ENCODE measurements at regions not wholly inside any gene's neighbourhood (a gene's known extent, or its start where the extent isn't known, plus 50 kb on each side); places are given as distances from the start of the nearest gene placed in this dataset.

GRCh38 chr10:108812906-108813305 lies 1110.4 kb downstream of the XPNPEP1 start:
- DNase-seq (ENCODE audit: low read depth in 2 of 3, low spot score in 2 of 3) = no peak

- no peak for DNase-seq (ENCODE audit: low read depth in 2 of 3, low spot score in 2 of 3)
These were observed 1111.0 kb downstream of the XPNPEP1 start for GRCh38 chr10:108812296-108812695.

- DNase-seq (ENCODE audit: low read depth in 2 of 3, low spot score in 2 of 3) = no peak
These were observed 1115.1 kb downstream of the XPNPEP1 start for GRCh38 chr10:108808228-108808627.

- no peak for DNase-seq (ENCODE audit: low read depth in 2 of 3, low spot score in 2 of 3)
These were observed 1121.4 kb downstream of the XPNPEP1 start for GRCh38 chr10:108801775-108802517.

GRCh38 chr10:108801220-108801619 lies 1122.1 kb downstream of the XPNPEP1 start:
- DNase-seq (ENCODE audit: low read depth in 2 of 3, low spot score in 2 of 3) = no peak

- no peak for DNase-seq (ENCODE audit: low read depth in 2 of 3, low spot score in 2 of 3)
These were observed 1125.7 kb downstream of the XPNPEP1 start for GRCh38 chr10:108797573-108797972.

GRCh38 chr10:108791794-108792474 lies 1131.4 kb downstream of the XPNPEP1 start:
- no peak for DNase-seq (ENCODE audit: low read depth in 2 of 3, low spot score in 2 of 3)

GRCh38 chr10:108791030-108791429 lies 1132.3 kb downstream of the XPNPEP1 start:
- no peak for DNase-seq (ENCODE audit: low read depth in 2 of 3, low spot score in 2 of 3)

- DNase-seq (ENCODE audit: low read depth in 2 of 3, low spot score in 2 of 3) = no peak
These were observed 1133.4 kb downstream of the XPNPEP1 start for GRCh38 chr10:108789919-108790318.

GRCh38 chr10:108789336-108789735 lies 1134.0 kb downstream of the XPNPEP1 start:
- DNase-seq (ENCODE audit: low read depth in 2 of 3, low spot score in 2 of 3) = no peak

GRCh38 chr10:108788891-108789290 lies 1134.4 kb downstream of the XPNPEP1 start:
- no peak for DNase-seq (ENCODE audit: low read depth in 2 of 3, low spot score in 2 of 3)

- DNase-seq (ENCODE audit: low read depth in 2 of 3, low spot score in 2 of 3) = no peak
These were observed 1135.4 kb downstream of the XPNPEP1 start for GRCh38 chr10:108787932-108788331.

GRCh38 chr10:108785011-108785410 lies 1138.3 kb downstream of the XPNPEP1 start:
- DNase-seq (ENCODE audit: low read depth in 2 of 3, low spot score in 2 of 3) = no peak

GRCh38 chr10:108784534-108784933 lies 1138.8 kb downstream of the XPNPEP1 start:
- DNase-seq (ENCODE audit: low read depth in 2 of 3, low spot score in 2 of 3) = no peak

- peak in 2 of 3 donors; percentile 27 to 68 for DNase-seq (ENCODE audit: low read depth in 2 of 3, low spot score in 2 of 3)
These were observed 1139.4 kb downstream of the XPNPEP1 start for GRCh38 chr10:108783897-108784296.

- DNase-seq (ENCODE audit: low read depth in 2 of 3, low spot score in 2 of 3) = no peak
These were observed 1140.9 kb downstream of the XPNPEP1 start for GRCh38 chr10:108782411-108782810.

- no peak for DNase-seq (ENCODE audit: low read depth in 2 of 3, low spot score in 2 of 3)
These were observed 1143.8 kb downstream of the XPNPEP1 start for GRCh38 chr10:108779501-108779900.

- no peak for DNase-seq (ENCODE audit: low read depth in 2 of 3, low spot score in 2 of 3)
These were observed 1147.3 kb downstream of the XPNPEP1 start for GRCh38 chr10:108775911-108776475.

GRCh38 chr10:108771106-108771505 lies 1152.2 kb downstream of the XPNPEP1 start:
- DNase-seq (ENCODE audit: low read depth in 2 of 3, low spot score in 2 of 3) = no peak

- DNase-seq (ENCODE audit: low read depth in 2 of 3, low spot score in 2 of 3) = no peak
These were observed 1157.5 kb downstream of the XPNPEP1 start for GRCh38 chr10:108765794-108766193.

GRCh38 chr10:108757946-108758345 lies 1165.4 kb downstream of the XPNPEP1 start:
- DNase-seq (ENCODE audit: low read depth in 2 of 3, low spot score in 2 of 3) = no peak

- no peak for DNase-seq (ENCODE audit: low read depth in 2 of 3, low spot score in 2 of 3)
These were observed 1167.7 kb downstream of the XPNPEP1 start for GRCh38 chr10:108755646-108756045.
